SK-N-SH treated with all-trans-retinoic acid at 6 μM for 48 hours (cell line): ENCODE measurements at regions not wholly inside any gene's neighbourhood (a gene's known extent, or its start where the extent isn't known, plus 50 kb on each side); places are given as distances from the start of the nearest gene placed in this dataset.

Experiments
- ATAC-seq: fragments of 200-7000 bp; cut with Tn5 transposase; 3 replicates; pipeline ENCODE4 v1.9.1; 2020; ENCODE audit warnings: mild to moderate bottlenecking, moderate library complexity
- ARNTL ChIP-seq: fragments of 450-650 bp; formaldehyde crosslinking; IDR thresholded peaks from 2 replicates; pipeline ENCODE4 v1.5.0; 2020; ENCODE audit warnings: low read depth, mild to moderate bottlenecking, moderate library complexity, borderline replicate concordance
- CSDC2 ChIP-seq: fragments of 250-450 bp; sonication (Bioruptor Pico); IDR thresholded peaks from 2 replicates; pipeline ENCODE4 v1.5.0; 2020; ENCODE audit warnings: mild to moderate bottlenecking, moderate library complexity
- ESRRG ChIP-seq: fragments of 250-450 bp; sonication (Bioruptor Pico); IDR thresholded peaks from 2 replicates; pipeline ENCODE4 v1.6.1; 2021; ENCODE audit warnings: mild to moderate bottlenecking
- ISL1 ChIP-seq: fragments of 250-450 bp; sonication (Bioruptor Pico); IDR thresholded peaks from 2 replicates; pipeline ENCODE4 v2.1.2; 2022; ENCODE audit warnings: mild to moderate bottlenecking, moderate library complexity
- OSR1 ChIP-seq: fragments of 250-450 bp; sonication (Bioruptor Pico); IDR thresholded peaks from 2 replicates; pipeline ENCODE4 v1.8.0; 2022; ENCODE audit warnings: moderate library complexity, mild to moderate bottlenecking, inconsistent platforms
- PPARA ChIP-seq: fragments of 250-450 bp; sonication (Bioruptor Pico); IDR thresholded peaks from 2 replicates; pipeline ENCODE4 v1.5.0; 2020; ENCODE audit warnings: mild to moderate bottlenecking, borderline replicate concordance
- RARB ChIP-seq: fragments of 250-450 bp; sonication (Bioruptor Pico); IDR thresholded peaks from 2 replicates; pipeline ENCODE4 v1.8.0; 2021; ENCODE audit warnings: mild to moderate bottlenecking, moderate library complexity
- SNAI2 ChIP-seq: fragments of 250-450 bp; sonication (Bioruptor Pico); IDR thresholded peaks from 2 replicates; pipeline ENCODE4 v1.5.0; 2020; ENCODE audit warnings: mild to moderate bottlenecking, moderate library complexity
- TCF4 ChIP-seq: fragments of 250-450 bp; sonication (Bioruptor Pico); IDR thresholded peaks from 2 replicates; pipeline ENCODE4 v1.8.0; 2021; ENCODE audit warnings: mild to moderate bottlenecking, moderate library complexity, borderline replicate concordance
- TOX ChIP-seq: fragments of 250-450 bp; sonication (Bioruptor Pico); IDR thresholded peaks from 2 replicates; pipeline ENCODE4 v1.8.0; 2021; ENCODE audit warnings: mild to moderate bottlenecking, moderate library complexity, borderline replicate concordance
- ZC3H10 ChIP-seq: fragments of 250-450 bp; sonication (Bioruptor Pico); IDR thresholded peaks from 2 replicates; pipeline ENCODE4 v1.5.1; 2021; ENCODE audit warnings: mild to moderate bottlenecking, moderate library complexity
- ZNF565 ChIP-seq: fragments of 450-650 bp; formaldehyde crosslinking; conservative IDR thresholded peaks from 2 replicates; pipeline ENCODE4 v1.5.0; 2020; ENCODE audit warnings: low read depth, mild to moderate bottlenecking, moderate library complexity
- ZNF70 ChIP-seq: fragments of 450-650 bp; formaldehyde crosslinking; IDR thresholded peaks from 2 replicates; pipeline ENCODE4 v1.5.0; 2020; ENCODE audit warnings: mild to moderate bottlenecking, moderate library complexity
- ZNF8 ChIP-seq: fragments of 450-650 bp; formaldehyde crosslinking; IDR thresholded peaks from 2 replicates; pipeline ENCODE4 v1.5.0; 2020; ENCODE audit warnings: mild to moderate bottlenecking, moderate library complexity
- TF ChIP-seq, protein P1 (sequence below): fragments of 250-450 bp; sonication (Bioruptor Pico); IDR thresholded peaks from 2 replicates; pipeline ENCODE4 v1.5.1; 2020; ENCODE audit warnings: low read depth, mild to moderate bottlenecking, moderate library complexity
- TF ChIP-seq, protein P2 (sequence below): fragments of 250-450 bp; sonication (Bioruptor Pico); IDR thresholded peaks from 2 replicates; pipeline ENCODE4 v1.5.0; 2020; ENCODE audit warnings: mild to moderate bottlenecking, moderate library complexity
- TF ChIP-seq, protein P3 (sequence below): fragments of 250-450 bp; sonication (Bioruptor Pico); IDR thresholded peaks from 2 replicates; pipeline ENCODE4 v1.8.0; 2021; ENCODE audit warnings: low read depth, mild to moderate bottlenecking, moderate library complexity, borderline replicate concordance
- TF ChIP-seq, protein P4 (sequence below): fragments of 250-450 bp; sonication (Bioruptor Pico); IDR thresholded peaks from 2 replicates; pipeline ENCODE4 v1.5.1; 2021; ENCODE audit warnings: mild to moderate bottlenecking, moderate library complexity

DNA sequence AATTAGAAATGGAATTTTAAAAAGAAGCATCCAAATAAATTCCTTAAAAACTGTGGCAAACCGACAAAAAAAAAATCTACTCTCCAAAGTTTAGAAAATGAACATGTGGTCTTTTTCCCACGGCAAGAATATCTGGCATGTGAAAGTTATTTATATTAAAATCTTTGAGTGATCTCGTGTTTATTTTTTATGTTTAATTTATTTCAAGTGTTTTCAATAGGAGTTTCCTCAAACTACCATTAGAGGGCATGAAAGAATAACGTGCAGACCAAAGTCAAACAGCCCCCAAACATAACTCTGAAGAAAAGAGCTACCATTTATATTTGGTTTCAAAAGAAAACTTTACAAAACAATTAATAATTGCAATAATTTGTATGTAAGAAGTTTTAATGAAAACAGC lies 286.4 kb downstream of the ZIC4 start (continued):
- TF ChIP-seq ARNTL (CRISPR knock-in tag): no peak
- TF ChIP-seq, protein P1, sequence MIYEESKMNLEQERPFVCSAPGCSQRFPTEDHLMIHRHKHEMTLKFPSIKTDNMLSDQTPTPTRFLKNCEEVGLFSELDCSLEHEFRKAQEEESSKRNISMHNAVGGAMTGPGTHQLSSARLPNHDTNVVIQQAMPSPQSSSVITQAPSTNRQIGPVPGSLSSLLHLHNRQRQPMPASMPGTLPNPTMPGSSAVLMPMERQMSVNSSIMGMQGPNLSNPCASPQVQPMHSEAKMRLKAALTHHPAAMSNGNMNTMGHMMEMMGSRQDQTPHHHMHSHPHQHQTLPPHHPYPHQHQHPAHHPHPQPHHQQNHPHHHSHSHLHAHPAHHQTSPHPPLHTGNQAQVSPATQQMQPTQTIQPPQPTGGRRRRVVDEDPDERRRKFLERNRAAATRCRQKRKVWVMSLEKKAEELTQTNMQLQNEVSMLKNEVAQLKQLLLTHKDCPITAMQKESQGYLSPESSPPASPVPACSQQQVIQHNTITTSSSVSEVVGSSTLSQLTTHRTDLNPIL (CRISPR knock-in tag): no peak

DNA sequence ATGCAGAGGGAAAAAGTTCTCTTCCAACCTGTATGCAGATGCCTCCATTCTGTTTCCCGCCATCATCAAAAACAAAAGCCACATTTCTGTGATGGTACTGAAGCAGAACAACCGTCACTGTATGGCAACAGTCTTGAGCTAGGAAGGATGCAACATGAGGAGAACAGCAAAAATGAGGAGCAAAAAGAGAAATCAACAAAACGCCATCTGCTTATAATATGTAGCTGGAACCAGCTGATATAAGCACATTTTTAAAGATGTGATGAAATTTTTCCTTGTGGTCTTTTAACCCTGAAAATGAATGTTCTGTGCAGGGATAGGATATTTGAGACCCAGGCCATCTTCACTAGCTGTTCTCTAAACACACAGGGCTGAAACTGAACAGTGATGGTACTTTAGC lies 287.0 kb downstream of the ZIC4 start:
- no peak for TF ChIP-seq ZNF565
- no peak for TF ChIP-seq RARB (CRISPR knock-in tag)
- no peak for TF ChIP-seq ZNF8 (CRISPR knock-in tag)
- no peak for TF ChIP-seq SNAI2 (CRISPR knock-in tag)
- TF ChIP-seq, protein P2, sequence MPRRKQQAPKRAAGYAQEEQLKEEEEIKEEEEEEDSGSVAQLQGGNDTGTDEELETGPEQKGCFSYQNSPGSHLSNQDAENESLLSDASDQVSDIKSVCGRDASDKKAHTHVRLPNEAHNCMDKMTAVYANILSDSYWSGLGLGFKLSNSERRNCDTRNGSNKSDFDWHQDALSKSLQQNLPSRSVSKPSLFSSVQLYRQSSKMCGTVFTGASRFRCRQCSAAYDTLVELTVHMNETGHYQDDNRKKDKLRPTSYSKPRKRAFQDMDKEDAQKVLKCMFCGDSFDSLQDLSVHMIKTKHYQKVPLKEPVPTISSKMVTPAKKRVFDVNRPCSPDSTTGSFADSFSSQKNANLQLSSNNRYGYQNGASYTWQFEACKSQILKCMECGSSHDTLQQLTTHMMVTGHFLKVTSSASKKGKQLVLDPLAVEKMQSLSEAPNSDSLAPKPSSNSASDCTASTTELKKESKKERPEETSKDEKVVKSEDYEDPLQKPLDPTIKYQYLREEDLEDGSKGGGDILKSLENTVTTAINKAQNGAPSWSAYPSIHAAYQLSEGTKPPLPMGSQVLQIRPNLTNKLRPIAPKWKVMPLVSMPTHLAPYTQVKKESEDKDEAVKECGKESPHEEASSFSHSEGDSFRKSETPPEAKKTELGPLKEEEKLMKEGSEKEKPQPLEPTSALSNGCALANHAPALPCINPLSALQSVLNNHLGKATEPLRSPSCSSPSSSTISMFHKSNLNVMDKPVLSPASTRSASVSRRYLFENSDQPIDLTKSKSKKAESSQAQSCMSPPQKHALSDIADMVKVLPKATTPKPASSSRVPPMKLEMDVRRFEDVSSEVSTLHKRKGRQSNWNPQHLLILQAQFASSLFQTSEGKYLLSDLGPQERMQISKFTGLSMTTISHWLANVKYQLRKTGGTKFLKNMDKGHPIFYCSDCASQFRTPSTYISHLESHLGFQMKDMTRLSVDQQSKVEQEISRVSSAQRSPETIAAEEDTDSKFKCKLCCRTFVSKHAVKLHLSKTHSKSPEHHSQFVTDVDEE (CRISPR knock-in tag): no peak
- TF ChIP-seq, protein P3, sequence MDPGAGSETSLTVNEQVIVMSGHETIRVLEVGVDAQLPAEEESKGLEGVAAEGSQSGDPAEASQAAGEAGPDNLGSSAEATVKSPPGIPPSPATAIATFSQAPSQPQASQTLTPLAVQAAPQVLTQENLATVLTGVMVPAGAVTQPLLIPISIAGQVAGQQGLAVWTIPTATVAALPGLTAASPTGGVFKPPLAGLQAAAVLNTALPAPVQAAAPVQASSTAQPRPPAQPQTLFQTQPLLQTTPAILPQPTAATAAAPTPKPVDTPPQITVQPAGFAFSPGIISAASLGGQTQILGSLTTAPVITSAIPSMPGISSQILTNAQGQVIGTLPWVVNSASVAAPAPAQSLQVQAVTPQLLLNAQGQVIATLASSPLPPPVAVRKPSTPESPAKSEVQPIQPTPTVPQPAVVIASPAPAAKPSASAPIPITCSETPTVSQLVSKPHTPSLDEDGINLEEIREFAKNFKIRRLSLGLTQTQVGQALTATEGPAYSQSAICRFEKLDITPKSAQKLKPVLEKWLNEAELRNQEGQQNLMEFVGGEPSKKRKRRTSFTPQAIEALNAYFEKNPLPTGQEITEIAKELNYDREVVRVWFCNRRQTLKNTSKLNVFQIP (CRISPR knock-in tag): no peak
- no peak for TF ChIP-seq PPARA (CRISPR knock-in tag)
- TF ChIP-seq ISL1: no peak
- no peak for TF ChIP-seq TCF4
- TF ChIP-seq TOX (CRISPR knock-in tag): no peak
- no peak for TF ChIP-seq ZNF70 (CRISPR knock-in tag)
- TF ChIP-seq, protein P4, sequence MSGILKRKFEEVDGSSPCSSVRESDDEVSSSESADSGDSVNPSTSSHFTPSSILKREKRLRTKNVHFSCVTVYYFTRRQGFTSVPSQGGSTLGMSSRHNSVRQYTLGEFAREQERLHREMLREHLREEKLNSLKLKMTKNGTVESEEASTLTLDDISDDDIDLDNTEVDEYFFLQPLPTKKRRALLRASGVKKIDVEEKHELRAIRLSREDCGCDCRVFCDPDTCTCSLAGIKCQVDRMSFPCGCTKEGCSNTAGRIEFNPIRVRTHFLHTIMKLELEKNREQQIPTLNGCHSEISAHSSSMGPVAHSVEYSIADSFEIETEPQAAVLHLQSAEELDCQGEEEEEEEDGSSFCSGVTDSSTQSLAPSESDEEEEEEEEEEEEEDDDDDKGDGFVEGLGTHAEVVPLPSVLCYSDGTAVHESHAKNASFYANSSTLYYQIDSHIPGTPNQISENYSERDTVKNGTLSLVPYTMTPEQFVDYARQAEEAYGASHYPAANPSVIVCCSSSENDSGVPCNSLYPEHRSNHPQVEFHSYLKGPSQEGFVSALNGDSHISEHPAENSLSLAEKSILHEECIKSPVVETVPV (CRISPR knock-in tag): no peak
- no peak for TF ChIP-seq OSR1 (CRISPR knock-in tag)
- no peak for ATAC-seq

DNA sequence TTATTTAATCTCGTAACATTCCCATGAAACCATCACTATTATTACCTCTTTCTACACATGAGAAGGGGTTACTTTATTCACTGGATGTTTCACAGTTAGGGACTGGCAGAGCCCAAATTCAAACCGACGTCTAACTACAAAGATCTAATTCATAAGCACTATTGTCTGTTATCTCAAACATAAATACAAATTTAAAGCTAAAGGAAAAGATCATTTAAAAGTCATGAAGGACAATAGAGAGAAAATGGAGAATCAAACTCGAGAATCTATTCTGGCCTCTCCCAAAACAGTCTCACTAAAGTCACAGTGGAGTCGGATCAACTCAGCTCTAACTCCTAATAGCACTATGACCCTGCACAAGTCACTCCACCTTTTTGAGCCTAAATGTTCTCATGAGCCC lies 287.7 kb downstream of the ZIC4 start:
- no peak for ATAC-seq
- no peak for TF ChIP-seq ARNTL (CRISPR knock-in tag)
- TF ChIP-seq ZC3H10 (CRISPR knock-in tag): no peak
- no peak for TF ChIP-seq OSR1 (CRISPR knock-in tag)
- TF ChIP-seq, protein P2 (CRISPR knock-in tag): no peak
- TF ChIP-seq, protein P4 (CRISPR knock-in tag): no peak

DNA sequence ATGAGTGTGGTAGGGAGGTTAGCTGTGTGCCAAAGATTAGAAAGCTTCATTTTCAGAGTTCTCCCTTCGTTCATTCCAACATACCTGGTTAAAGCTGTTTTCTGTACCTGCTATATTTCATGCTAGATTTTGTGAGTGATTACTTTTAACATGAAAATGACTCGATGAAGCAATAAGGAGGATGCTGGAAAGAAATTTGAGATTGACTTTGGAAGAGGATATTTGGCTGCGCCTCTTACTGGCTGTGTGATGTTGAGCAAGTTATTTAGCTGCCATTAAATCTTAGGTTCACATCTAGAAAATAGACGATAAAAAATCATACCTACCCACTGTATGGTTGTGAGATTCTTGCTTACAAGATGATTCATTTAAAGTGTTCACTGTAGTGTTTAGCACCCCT lies 288.7 kb downstream of the ZIC4 start:
- ATAC-seq: no peak
- TF ChIP-seq ZNF565 (no peak), RARB (CRISPR knock-in tag) (no peak), ESRRG (no peak), TCF4 (no peak), SNAI2 (CRISPR knock-in tag) (no peak), OSR1 (CRISPR knock-in tag) (no peak), CSDC2 (CRISPR knock-in tag) (no peak), ZNF8 (CRISPR knock-in tag) (no peak)
- TF ChIP-seq, protein P4 (CRISPR knock-in tag): no peak
- TF ChIP-seq, protein P1 (CRISPR knock-in tag): no peak
